ENCODE measurements at regions not wholly inside any gene's neighbourhood (a gene's known extent, or its start where the extent isn't known, plus 50 kb on each side); places are given as distances from the start of the nearest gene placed in this dataset.

DNA sequence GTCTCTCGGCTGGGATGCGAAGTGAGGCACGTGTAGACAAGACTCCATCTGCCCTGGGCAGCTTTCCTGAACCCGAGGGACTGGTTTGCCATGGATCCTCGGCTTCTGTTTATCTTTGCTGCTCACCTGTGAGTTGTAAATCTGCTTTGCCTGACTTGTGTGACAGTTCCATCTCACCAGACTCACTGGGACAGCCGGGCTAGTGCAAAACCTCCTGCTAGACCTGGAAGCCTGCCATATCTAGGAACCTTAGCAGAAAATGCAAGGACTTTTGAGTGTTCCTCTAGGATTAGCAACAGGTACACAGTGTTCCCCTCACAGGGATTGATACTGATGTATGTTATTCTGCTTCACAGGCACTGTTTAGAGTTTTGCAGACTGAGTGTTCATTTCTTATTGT lies 218.6 kb downstream of the URB2 start:
- peak overlapping the region; percentile 85 for H3K27ac ChIP-seq

DNA sequence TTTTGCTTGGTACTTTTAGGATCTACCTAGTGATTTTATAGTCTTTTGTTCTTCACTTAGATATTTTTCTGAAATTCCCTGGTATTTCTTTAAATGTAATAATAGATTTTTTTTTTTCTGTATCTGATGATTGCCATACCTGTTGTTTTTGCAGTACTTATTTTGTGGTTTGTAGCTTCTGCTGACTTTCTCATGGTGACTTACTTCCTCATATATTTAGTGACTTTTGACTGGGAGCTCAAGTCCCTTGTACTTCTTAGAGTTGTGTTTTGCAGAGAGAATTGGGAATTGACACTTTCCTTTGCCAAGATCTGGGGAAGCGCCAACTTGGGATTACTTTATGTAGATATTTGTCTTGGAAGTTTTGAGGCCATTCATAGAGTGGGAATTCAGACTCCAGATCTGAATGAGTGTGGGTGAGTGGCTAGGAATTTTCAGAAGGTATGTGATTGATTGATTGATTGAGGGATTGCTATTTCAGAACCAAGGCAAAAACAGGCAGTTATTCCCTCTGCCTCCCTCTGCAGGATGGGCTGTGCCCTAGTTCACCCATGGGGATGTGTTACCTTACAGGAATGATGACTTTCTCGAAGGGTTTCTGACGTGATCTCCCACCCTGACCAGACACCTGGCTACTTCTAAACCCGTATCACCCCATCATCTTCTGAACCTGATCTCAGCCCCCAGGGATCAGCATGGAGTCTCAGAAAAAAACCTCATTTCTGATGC lies 219.5 kb downstream of the URB2 start:
- TF ChIP-seq, protein P1, sequence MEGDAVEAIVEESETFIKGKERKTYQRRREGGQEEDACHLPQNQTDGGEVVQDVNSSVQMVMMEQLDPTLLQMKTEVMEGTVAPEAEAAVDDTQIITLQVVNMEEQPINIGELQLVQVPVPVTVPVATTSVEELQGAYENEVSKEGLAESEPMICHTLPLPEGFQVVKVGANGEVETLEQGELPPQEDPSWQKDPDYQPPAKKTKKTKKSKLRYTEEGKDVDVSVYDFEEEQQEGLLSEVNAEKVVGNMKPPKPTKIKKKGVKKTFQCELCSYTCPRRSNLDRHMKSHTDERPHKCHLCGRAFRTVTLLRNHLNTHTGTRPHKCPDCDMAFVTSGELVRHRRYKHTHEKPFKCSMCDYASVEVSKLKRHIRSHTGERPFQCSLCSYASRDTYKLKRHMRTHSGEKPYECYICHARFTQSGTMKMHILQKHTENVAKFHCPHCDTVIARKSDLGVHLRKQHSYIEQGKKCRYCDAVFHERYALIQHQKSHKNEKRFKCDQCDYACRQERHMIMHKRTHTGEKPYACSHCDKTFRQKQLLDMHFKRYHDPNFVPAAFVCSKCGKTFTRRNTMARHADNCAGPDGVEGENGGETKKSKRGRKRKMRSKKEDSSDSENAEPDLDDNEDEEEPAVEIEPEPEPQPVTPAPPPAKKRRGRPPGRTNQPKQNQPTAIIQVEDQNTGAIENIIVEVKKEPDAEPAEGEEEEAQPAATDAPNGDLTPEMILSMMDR (conservative IDR thresholded peaks at IDR 0.05) = peak; percentile 43
- no peak for TF ChIP-seq ZFX (IDR thresholded peaks at IDR 0.05)
- H3K27ac ChIP-seq = peak overlapping the region; percentile 48; the same call in 1 of the 2 replicates

More for the DNA sequence above, 218.6 kb downstream of the URB2 start:
- no peak for TF ChIP-seq ZFX (IDR thresholded peaks at IDR 0.05)
- TF ChIP-seq, protein P1 (conservative IDR thresholded peaks at IDR 0.05) = no peak

DNA sequence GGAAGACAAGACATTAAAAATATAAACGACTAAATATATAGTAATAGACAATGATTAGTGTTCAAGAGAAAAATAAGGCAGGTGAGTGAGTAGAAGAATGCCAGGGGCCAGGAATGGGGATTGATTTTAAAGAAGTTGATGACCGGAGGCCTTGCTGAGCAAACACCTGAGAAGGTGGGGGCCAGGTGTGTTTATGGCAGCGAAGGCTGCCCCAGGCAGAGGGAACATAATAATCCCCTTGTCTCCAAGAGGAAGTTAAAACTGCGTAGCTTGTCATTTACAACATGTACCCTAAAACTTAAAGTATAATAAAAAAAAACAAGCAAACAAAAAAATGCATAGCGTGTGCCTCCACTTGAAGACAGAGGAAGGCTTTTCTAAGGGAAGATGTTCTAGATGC lies 220.3 kb downstream of the URB2 start:
- TF ChIP-seq, protein P1 (conservative IDR thresholded peaks at IDR 0.05) = no peak
- TF ChIP-seq ZFX (IDR thresholded peaks at IDR 0.05) = no peak

DNA sequence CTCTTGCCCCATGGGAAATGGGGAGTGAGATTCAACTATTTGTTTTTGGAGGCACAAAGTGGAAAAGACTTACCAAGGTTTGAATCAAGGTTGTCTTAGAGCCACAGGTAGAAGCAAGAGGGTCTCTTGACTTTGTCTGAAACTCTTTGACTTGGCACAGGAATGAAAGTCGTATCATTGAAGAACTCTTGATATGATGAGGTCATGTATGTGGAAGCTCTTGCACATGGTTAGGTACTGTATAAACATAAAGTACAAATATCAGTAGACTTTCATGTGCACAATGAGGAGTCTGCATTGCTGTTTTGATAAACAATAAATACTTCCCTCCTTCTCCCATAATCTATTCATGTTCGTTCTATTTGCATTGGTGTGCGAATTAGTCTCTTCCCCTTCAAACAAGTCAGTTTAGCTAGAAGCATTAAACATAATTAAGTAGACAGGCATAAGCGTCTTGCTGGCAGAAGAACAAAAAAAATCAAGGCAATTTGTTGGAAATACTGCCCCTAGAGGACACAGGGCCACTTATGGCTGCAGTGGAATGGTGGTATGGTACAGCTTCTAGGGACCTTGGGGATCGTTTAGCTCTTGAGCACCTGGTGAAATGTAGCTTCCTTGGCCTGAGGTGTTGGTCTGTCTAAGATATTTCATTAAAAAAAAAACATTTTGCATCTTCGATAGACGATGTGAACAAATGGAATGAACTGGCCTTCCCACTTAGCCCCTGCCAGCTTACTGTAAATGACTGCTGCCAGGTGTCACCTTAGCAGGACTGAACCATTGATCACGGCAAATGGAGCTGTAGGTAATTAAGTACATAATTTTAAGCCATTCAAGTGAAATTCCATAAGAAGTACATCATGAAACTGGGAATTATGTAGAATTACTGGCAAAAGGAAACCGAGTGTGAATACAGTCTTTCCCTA lies 218.0 kb upstream of the GALNT2 start:
- H3K27ac ChIP-seq = no peak overlapping the region
- TF ChIP-seq, protein P1 (conservative IDR thresholded peaks at IDR 0.05) = peak; percentile 70
- no peak for TF ChIP-seq ZFX (IDR thresholded peaks at IDR 0.05)

More for the DNA sequence above, 220.3 kb downstream of the URB2 start:
- peak overlapping the region; percentile 48; the same call in 1 of the 2 replicates for H3K27ac ChIP-seq

DNA sequence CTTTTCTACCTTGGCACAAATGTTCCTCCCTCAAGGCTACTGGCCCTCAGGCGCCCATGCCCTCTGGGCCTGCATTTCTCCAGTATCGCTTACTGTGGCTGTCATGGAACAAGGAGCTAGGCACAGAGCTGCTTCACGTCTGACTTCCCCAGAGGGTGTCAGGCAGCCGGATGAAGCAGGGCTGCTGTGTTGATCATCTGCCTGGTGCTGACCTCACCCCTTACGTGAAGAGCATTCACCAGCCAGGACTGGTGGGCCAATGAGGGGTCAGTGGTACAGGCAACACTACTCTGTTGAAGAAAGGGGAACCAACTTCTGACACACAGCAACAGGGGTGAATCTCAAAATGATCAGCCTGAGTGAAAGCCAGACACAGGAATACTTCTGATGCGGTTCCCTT lies 215.5 kb upstream of the GALNT2 start:
- no peak overlapping the region for H3K27ac ChIP-seq
- TF ChIP-seq, protein P1 (conservative IDR thresholded peaks at IDR 0.05) = no peak
- no peak for TF ChIP-seq ZFX (IDR thresholded peaks at IDR 0.05)

DNA sequence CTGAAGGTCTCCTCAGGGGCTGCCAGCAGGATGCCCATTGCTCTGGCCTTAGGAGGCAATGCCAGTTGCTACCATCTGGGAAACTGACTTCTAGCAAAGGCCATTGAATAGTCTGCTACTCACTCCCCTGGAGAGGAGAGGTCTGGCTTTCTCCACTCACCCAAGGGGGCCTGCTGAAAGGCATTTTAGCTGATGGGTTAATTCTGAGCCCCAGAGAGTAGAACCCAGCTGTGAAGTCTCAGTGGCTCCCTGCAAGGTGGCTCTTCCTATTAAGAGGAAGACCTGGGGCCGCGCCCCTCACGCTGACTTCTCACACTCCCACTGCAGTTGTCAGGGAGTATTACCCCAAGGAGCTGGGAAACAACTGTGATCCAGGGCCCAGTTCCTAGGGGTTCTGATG lies 213.3 kb upstream of the GALNT2 start:
- no peak for TF ChIP-seq ZFX (IDR thresholded peaks at IDR 0.05)
- TF ChIP-seq, protein P1 (conservative IDR thresholded peaks at IDR 0.05) = no peak
- H3K27ac ChIP-seq = no peak overlapping the region

DNA sequence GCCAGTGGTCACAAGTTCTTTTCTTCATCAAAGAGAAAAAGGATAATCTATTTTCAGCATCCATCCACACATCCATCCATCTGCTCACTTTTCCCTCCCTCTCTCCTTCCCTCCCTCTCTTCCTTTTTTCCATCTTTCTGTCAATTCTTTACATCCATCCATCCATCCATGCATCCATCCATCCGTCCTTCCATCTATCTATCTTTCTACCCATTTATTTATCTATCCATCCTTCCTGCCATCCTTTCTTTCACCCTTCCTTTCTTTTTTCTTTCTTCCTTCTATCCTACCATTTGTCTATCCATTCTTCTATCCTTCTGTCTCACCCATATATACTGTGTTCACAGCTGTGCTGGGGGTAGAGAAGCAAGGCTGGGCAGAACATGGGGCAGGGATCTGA lies 212.4 kb upstream of the GALNT2 start:
- TF ChIP-seq, protein P1 (conservative IDR thresholded peaks at IDR 0.05) = no peak
- no peak for TF ChIP-seq ZFX (IDR thresholded peaks at IDR 0.05)
- H3K27ac ChIP-seq = no peak overlapping the region
